Liver (tissue), 8 donors: ENCODE measurements at regions not wholly inside any gene's neighbourhood (a gene's known extent, or its start where the extent isn't known, plus 50 kb on each side); places are given as distances from the start of the nearest gene placed in this dataset.

Experiments used
- DNase-seq: peaks from one replicate; pipeline ENCODE4 v3.0.0-alpha.2; 2017; ENCODE audit warnings: low spot score
- H3K27ac ChIP-seq, 2 donors: one replicate each; pipeline ENCODE4 v1.7.0; 2013; ENCODE audit warnings: inconsistent platforms in 2 of 2, low read length in 2 of 2, control low read depth in 1 of 2, low read depth in 1 of 2, mild to moderate bottlenecking in 1 of 2
- H3K27me3 ChIP-seq, 4 donors: one replicate each; pipeline versions ENCODE4 v1.6.1 to v1.7.0; 2013; ENCODE audit warnings: low read length in 3 of 4, inconsistent platforms in 1 of 4, mild to moderate bottlenecking in 1 of 4, moderate library complexity in 1 of 4; ENCODE audit not compliant: control insufficient read depth in 4 of 4, insufficient read depth in 4 of 4
- H3K36me3 ChIP-seq, 4 donors: one replicate each; pipeline versions ENCODE4 v1.6.1 to v1.7.0; 2013; ENCODE audit warnings: low read length in 3 of 4, mild to moderate bottlenecking in 3 of 4, low read depth in 1 of 4, moderate library complexity in 1 of 4; ENCODE audit not compliant: control insufficient read depth in 4 of 4, insufficient read depth in 3 of 4
- H3K4me1 ChIP-seq, 4 donors: one replicate each; pipeline versions ENCODE4 v1.6.1 to v1.7.0; 2013; ENCODE audit warnings: low read length in 3 of 4, mild to moderate bottlenecking in 3 of 4, moderate library complexity in 1 of 4; ENCODE audit not compliant: control insufficient read depth in 4 of 4, insufficient read depth in 4 of 4
- H3K4me3 ChIP-seq, 3 donors: one replicate each; pipeline versions ENCODE4 v1.6.1 to v1.7.0; 2013; ENCODE audit warnings: low read length in 3 of 3, control low read depth in 1 of 3, low read depth in 1 of 3, mild to moderate bottlenecking in 1 of 3
- H3K9ac ChIP-seq, 2 donors: one replicate each; pipeline ENCODE4 v1.7.0; 2013; ENCODE audit warnings: low read length in 2 of 2, mild to moderate bottlenecking in 2 of 2, moderate library complexity in 2 of 2, control low read depth in 1 of 2, low read depth in 1 of 2
- H3K9me3 ChIP-seq, 4 donors: one replicate each; pipeline versions ENCODE4 v1.6.1 to v1.7.0; 2013; ENCODE audit warnings: low read length in 3 of 4; ENCODE audit not compliant: control insufficient read depth in 4 of 4
- ATF3 ChIP-seq: IDR thresholded peaks from 2 replicates; pipeline ENCODE4 v1.6.1; 2016; ENCODE audit warnings: antibody characterized with exemption
- EGR1 ChIP-seq, 2 donors: IDR thresholded peaks; 2 replicates each; pipeline ENCODE4 v1.6.1; 2016 to 2018; ENCODE audit warnings: antibody characterized with exemption in 2 of 2, low read depth in 2 of 2
- FOXA1 ChIP-seq: IDR thresholded peaks from 2 replicates; pipeline ENCODE4 v1.6.1; 2016; ENCODE audit warnings: antibody characterized with exemption
- FOXA2 ChIP-seq: IDR thresholded peaks from 2 replicates; pipeline ENCODE4 v1.6.1; 2016; ENCODE audit warnings: antibody characterized with exemption
- GABPA ChIP-seq, 2 donors: IDR thresholded peaks in 1 of 2; conservative IDR thresholded peaks in 1 of 2; 2 replicates each; pipeline ENCODE4 v1.6.1; 2016; ENCODE audit warnings: antibody characterized with exemption in 2 of 2, mild to moderate bottlenecking in 1 of 2, moderate library complexity in 1 of 2
- HNF4A ChIP-seq, 2 donors: conservative IDR thresholded peaks; 2 replicates each; pipeline ENCODE4 v1.6.1; 2016; ENCODE audit warnings: antibody characterized with exemption in 2 of 2, mild to moderate bottlenecking in 2 of 2
- HNF4G ChIP-seq: IDR thresholded peaks from 2 replicates; pipeline ENCODE4 v1.6.1; 2016; ENCODE audit warnings: antibody characterized with exemption
- JUND ChIP-seq, 2 donors: IDR thresholded peaks; 2 replicates each; pipeline ENCODE4 v1.6.1; 2016; ENCODE audit warnings: antibody characterized with exemption in 2 of 2
- RAD21 ChIP-seq, 2 donors: IDR thresholded peaks; 2 replicates each; pipeline ENCODE4 v1.6.1; 2016; ENCODE audit warnings: antibody characterized with exemption in 2 of 2, mild to moderate bottlenecking in 2 of 2
- RXRA ChIP-seq, 2 donors: IDR thresholded peaks; 2 replicates each; pipeline ENCODE4 v1.6.1; 2017 to 2018; ENCODE audit warnings: antibody characterized with exemption in 2 of 2, mild to moderate bottlenecking in 1 of 2
- SP1 ChIP-seq: IDR thresholded peaks from 2 replicates; pipeline ENCODE4 v1.6.1; 2018; ENCODE audit warnings: antibody characterized with exemption, mild to moderate bottlenecking
- TAF1 ChIP-seq: conservative IDR thresholded peaks from 2 replicates; pipeline ENCODE4 v1.6.1; 2016; ENCODE audit warnings: antibody characterized with exemption, mild to moderate bottlenecking
- YY1 ChIP-seq: IDR thresholded peaks from 2 replicates; pipeline ENCODE4 v1.6.1; 2016; ENCODE audit warnings: antibody characterized with exemption, mild to moderate bottlenecking
- WGBS: extraction: QIAGEN DNeasy Blood & Tissue Kit; methylation state at CpG from one replicate; pipeline ENCODE4 v1.1.7; 2013; 5-methylcytosine and 5-hydroxymethylcytosine counted together
- TF ChIP-seq, protein P1 (sequence below): IDR thresholded peaks from 2 replicates; pipeline ENCODE4 v1.6.1; 2016; ENCODE audit warnings: antibody characterized with exemption
- TF ChIP-seq, protein P2 (sequence below): IDR thresholded peaks from 2 replicates; pipeline ENCODE4 v1.6.1; 2016; ENCODE audit warnings: antibody characterized with exemption
- TF ChIP-seq, protein P3 (sequence below): IDR thresholded peaks from 2 replicates; pipeline ENCODE4 v1.6.1; 2016; ENCODE audit warnings: antibody characterized with exemption, mild to moderate bottlenecking
- TF ChIP-seq, protein P4 (sequence below): fragments of 150-350 bp; IDR thresholded peaks from 2 replicates; pipeline ENCODE4 v1.5.1; 2017; ENCODE audit warnings: improper control_type of control experiment, low read depth, low read length; ENCODE audit not compliant: missing input control
- donor health status: healthy.
- donor health status: healthy.
- donor health status: healthy.
- donor health status: healthy.
- donor health status: healthy.

DNA sequence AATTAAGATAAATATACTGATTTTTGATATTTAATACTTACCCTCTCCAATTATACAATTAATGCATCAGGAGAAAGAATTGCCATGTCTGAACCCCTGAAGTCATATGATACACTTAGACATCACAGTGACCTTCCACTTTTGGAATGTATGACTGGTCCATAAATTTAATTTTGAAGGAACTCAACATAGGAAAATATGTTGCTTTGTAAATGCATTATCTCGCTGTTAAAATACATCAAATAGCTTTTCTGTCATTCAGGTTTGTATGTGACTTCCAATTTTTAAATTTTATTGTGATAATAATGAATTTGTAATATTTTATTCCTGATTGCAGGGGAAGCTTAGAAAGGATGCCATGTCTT is 631.9 kb upstream of the ANKRD30A start:
- Histone ChIP-seq H3K27me3 (no peaks in the 10 kb centered on the region), H3K9ac (no peak overlapping the region), H3K9me3 (no peaks in the 10 kb centered on the region), H3K4me1 (no peaks in the 10 kb centered on the region), H3K4me3 (no peak overlapping the region), H3K36me3 (no peaks in the 10 kb centered on the region), H3K27ac (no peak overlapping the region)
- DNase-seq: no peak
- 81% methylated on average over 1 of the region's 1 CpG for WGBS
- TF ChIP-seq ATF3 (no peak), YY1 (no peak), GABPA (IDR thresholded peaks at IDR 0.05 in 1 of 2, conservative IDR thresholded peaks at IDR 0.05 in 1 of 2) (no peak), FOXA2 (no peak), EGR1 (IDR thresholded peaks at IDR 0.05; ENCODE audit: low read depth in 2 of 2) (no peak), RAD21 (IDR thresholded peaks at IDR 0.05) (no peak), SP1 (no peak), HNF4A (conservative IDR thresholded peaks at IDR 0.05) (no peak), FOXA1 (no peak), HNF4G (no peak), RXRA (IDR thresholded peaks at IDR 0.05) (no peak), TAF1 (no peak), JUND (IDR thresholded peaks at IDR 0.05) (no peak)
- TF ChIP-seq, protein P1, sequence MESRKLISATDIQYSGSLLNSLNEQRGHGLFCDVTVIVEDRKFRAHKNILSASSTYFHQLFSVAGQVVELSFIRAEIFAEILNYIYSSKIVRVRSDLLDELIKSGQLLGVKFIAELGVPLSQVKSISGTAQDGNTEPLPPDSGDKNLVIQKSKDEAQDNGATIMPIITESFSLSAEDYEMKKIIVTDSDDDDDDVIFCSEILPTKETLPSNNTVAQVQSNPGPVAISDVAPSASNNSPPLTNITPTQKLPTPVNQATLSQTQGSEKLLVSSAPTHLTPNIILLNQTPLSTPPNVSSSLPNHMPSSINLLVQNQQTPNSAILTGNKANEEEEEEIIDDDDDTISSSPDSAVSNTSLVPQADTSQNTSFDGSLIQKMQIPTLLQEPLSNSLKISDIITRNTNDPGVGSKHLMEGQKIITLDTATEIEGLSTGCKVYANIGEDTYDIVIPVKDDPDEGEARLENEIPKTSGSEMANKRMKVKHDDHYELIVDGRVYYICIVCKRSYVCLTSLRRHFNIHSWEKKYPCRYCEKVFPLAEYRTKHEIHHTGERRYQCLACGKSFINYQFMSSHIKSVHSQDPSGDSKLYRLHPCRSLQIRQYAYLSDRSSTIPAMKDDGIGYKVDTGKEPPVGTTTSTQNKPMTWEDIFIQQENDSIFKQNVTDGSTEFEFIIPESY: no peak
- TF ChIP-seq, protein P2, sequence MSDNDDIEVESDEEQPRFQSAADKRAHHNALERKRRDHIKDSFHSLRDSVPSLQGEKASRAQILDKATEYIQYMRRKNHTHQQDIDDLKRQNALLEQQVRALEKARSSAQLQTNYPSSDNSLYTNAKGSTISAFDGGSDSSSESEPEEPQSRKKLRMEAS: no peak
- TF ChIP-seq, protein P3, sequence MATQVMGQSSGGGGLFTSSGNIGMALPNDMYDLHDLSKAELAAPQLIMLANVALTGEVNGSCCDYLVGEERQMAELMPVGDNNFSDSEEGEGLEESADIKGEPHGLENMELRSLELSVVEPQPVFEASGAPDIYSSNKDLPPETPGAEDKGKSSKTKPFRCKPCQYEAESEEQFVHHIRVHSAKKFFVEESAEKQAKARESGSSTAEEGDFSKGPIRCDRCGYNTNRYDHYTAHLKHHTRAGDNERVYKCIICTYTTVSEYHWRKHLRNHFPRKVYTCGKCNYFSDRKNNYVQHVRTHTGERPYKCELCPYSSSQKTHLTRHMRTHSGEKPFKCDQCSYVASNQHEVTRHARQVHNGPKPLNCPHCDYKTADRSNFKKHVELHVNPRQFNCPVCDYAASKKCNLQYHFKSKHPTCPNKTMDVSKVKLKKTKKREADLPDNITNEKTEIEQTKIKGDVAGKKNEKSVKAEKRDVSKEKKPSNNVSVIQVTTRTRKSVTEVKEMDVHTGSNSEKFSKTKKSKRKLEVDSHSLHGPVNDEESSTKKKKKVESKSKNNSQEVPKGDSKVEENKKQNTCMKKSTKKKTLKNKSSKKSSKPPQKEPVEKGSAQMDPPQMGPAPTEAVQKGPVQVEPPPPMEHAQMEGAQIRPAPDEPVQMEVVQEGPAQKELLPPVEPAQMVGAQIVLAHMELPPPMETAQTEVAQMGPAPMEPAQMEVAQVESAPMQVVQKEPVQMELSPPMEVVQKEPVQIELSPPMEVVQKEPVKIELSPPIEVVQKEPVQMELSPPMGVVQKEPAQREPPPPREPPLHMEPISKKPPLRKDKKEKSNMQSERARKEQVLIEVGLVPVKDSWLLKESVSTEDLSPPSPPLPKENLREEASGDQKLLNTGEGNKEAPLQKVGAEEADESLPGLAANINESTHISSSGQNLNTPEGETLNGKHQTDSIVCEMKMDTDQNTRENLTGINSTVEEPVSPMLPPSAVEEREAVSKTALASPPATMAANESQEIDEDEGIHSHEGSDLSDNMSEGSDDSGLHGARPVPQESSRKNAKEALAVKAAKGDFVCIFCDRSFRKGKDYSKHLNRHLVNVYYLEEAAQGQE: no peak
- TF ChIP-seq, protein P4, sequence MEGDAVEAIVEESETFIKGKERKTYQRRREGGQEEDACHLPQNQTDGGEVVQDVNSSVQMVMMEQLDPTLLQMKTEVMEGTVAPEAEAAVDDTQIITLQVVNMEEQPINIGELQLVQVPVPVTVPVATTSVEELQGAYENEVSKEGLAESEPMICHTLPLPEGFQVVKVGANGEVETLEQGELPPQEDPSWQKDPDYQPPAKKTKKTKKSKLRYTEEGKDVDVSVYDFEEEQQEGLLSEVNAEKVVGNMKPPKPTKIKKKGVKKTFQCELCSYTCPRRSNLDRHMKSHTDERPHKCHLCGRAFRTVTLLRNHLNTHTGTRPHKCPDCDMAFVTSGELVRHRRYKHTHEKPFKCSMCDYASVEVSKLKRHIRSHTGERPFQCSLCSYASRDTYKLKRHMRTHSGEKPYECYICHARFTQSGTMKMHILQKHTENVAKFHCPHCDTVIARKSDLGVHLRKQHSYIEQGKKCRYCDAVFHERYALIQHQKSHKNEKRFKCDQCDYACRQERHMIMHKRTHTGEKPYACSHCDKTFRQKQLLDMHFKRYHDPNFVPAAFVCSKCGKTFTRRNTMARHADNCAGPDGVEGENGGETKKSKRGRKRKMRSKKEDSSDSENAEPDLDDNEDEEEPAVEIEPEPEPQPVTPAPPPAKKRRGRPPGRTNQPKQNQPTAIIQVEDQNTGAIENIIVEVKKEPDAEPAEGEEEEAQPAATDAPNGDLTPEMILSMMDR: no peak
